ENCODE measurements at regions not wholly inside any gene's neighbourhood (a gene's known extent, or its start where the extent isn't known, plus 50 kb on each side); places are given as distances from the start of the nearest gene placed in this dataset.

GRCh38 chr21:38667291-38667870 lies 138.3 kb upstream of the ETS2 start:
- H3K9me3 ChIP-seq (ENCODE audit: low read depth, low read length): no peaks in the 10 kb centered on the region
- H3K27me3 ChIP-seq (ENCODE audit: insufficient read depth, low read length): peaks cover 61% of the 10 kb centered on the region
- no peaks in the 10 kb centered on the region for H3K36me3 ChIP-seq (ENCODE audit: insufficient read depth, low read length)
- H3K4me1 ChIP-seq (ENCODE audit: insufficient read depth, low read length): peaks cover 2% of the 10 kb centered on the region
- peaks cover 2% of the 10 kb centered on the region for H4K20me1 ChIP-seq (ENCODE audit: insufficient read depth, low read length)
- TF ChIP-seq CTCF (IDR thresholded peaks at IDR 0.05; ENCODE audit: extremely low read depth, low read depth, low read length): no peak
- DNase-seq (ENCODE audit: insufficient read length, low spot score, missing footprints): no peak
- H3K4me3 ChIP-seq (ENCODE audit: insufficient read depth, low read length): no peak overlapping the region
- no peak overlapping the region for H2AFZ ChIP-seq (ENCODE audit: low read length)
- no peak overlapping the region for H3K4me2 ChIP-seq (ENCODE audit: insufficient read depth, low read length)
- H3K79me2 ChIP-seq (ENCODE audit: insufficient read depth, low read length): no peaks in the 10 kb centered on the region
- no peak overlapping the region for H3K27ac ChIP-seq (ENCODE audit: low read depth, low read length)

GRCh38 chr21:38668067-38668466 lies 137.7 kb upstream of the ETS2 start:
- Histone ChIP-seq H2AFZ (ENCODE audit: low read length) (no peak overlapping the region), H3K79me2 (ENCODE audit: insufficient read depth, low read length) (no peaks in the 10 kb centered on the region), H3K27me3 (ENCODE audit: insufficient read depth, low read length) (peaks cover 61% of the 10 kb centered on the region), H3K4me1 (ENCODE audit: insufficient read depth, low read length) (peaks cover 2% of the 10 kb centered on the region), H3K9me3 (ENCODE audit: low read depth, low read length) (no peaks in the 10 kb centered on the region), H3K27ac (ENCODE audit: low read depth, low read length) (no peak overlapping the region), H3K36me3 (ENCODE audit: insufficient read depth, low read length) (no peaks in the 10 kb centered on the region), H3K4me2 (ENCODE audit: insufficient read depth, low read length) (no peak overlapping the region), H3K4me3 (ENCODE audit: insufficient read depth, low read length) (no peak overlapping the region), H4K20me1 (ENCODE audit: insufficient read depth, low read length) (peaks cover 2% of the 10 kb centered on the region)
- no peak for TF ChIP-seq CTCF (IDR thresholded peaks at IDR 0.05; ENCODE audit: extremely low read depth, low read depth, low read length)
- DNase-seq (ENCODE audit: insufficient read length, low spot score, missing footprints): no peak

GRCh38 chr21:38668541-38668940 lies 137.2 kb upstream of the ETS2 start:
- no peak for TF ChIP-seq CTCF (IDR thresholded peaks at IDR 0.05; ENCODE audit: extremely low read depth, low read depth, low read length)
- Histone ChIP-seq H3K4me3 (ENCODE audit: insufficient read depth, low read length) (no peak overlapping the region), H4K20me1 (ENCODE audit: insufficient read depth, low read length) (peaks cover 2% of the 10 kb centered on the region), H3K9me3 (ENCODE audit: low read depth, low read length) (no peaks in the 10 kb centered on the region), H3K4me1 (ENCODE audit: insufficient read depth, low read length) (peaks cover 2% of the 10 kb centered on the region), H3K79me2 (ENCODE audit: insufficient read depth, low read length) (no peaks in the 10 kb centered on the region), H3K4me2 (ENCODE audit: insufficient read depth, low read length) (no peak overlapping the region), H3K27me3 (ENCODE audit: insufficient read depth, low read length) (peaks cover 60% of the 10 kb centered on the region), H2AFZ (ENCODE audit: low read length) (no peak overlapping the region), H3K36me3 (ENCODE audit: insufficient read depth, low read length) (no peaks in the 10 kb centered on the region), H3K27ac (ENCODE audit: low read depth, low read length) (no peak overlapping the region)
- DNase-seq (ENCODE audit: insufficient read length, low spot score, missing footprints): no peak

- H3K4me1 ChIP-seq (ENCODE audit: insufficient read depth, low read length): peaks cover 2% of the 10 kb centered on the region
- TF ChIP-seq CTCF (IDR thresholded peaks at IDR 0.05; ENCODE audit: extremely low read depth, low read depth, low read length): peak; percentile 58
- no peak overlapping the region for H3K27ac ChIP-seq (ENCODE audit: low read depth, low read length)
- H2AFZ ChIP-seq (ENCODE audit: low read length): no peak overlapping the region
- no peak for DNase-seq (ENCODE audit: insufficient read length, low spot score, missing footprints)
- H4K20me1 ChIP-seq (ENCODE audit: insufficient read depth, low read length): peaks cover 2% of the 10 kb centered on the region
- no peaks in the 10 kb centered on the region for H3K79me2 ChIP-seq (ENCODE audit: insufficient read depth, low read length)
- peaks cover 57% of the 10 kb centered on the region for H3K27me3 ChIP-seq (ENCODE audit: insufficient read depth, low read length)
- no peaks in the 10 kb centered on the region for H3K36me3 ChIP-seq (ENCODE audit: insufficient read depth, low read length)
- no peak overlapping the region for H3K4me2 ChIP-seq (ENCODE audit: insufficient read depth, low read length)
- H3K9me3 ChIP-seq (ENCODE audit: low read depth, low read length): no peaks in the 10 kb centered on the region
- no peak overlapping the region for H3K4me3 ChIP-seq (ENCODE audit: insufficient read depth, low read length)
Measured at GRCh38 chr21:38669186-38669585, 136.5 kb upstream of the ETS2 start.

Data from osteoblast (primary cell).